Gastroesophageal sphincter (tissue), 3 donors: ENCODE measurements at regions not wholly inside any gene's neighbourhood (a gene's known extent, or its start where the extent isn't known, plus 50 kb on each side); places are given as distances from the start of the nearest gene placed in this dataset.
"Not testable (repeated sequence)": the region's sequence is repeated elsewhere in the genome, so short reads cannot be mapped to it uniquely, and the experiment has no call there.

ENCODE experiments used
- CTCF ChIP-seq, 4 experiments: fragments of 200-600 bp in 2 of 4; fragments of 450-650 bp in 2 of 4; sonication (generic) in 1 of 4; IDR thresholded peaks; one replicate each; pipeline ENCODE4 v1.5.1; 2017 to 2019; ENCODE audit warnings: antibody characterized with exemption in 4 of 4, mild to moderate bottlenecking in 2 of 4, moderate library complexity in 2 of 4
- POLR2A ChIP-seq, 2 donors: fragments of 450-650 bp; IDR thresholded peaks; one replicate each; pipeline ENCODE4 v1.6.1; 2017; ENCODE audit warnings: antibody characterized with exemption in 2 of 2, mild to moderate bottlenecking in 2 of 2, moderate library complexity in 1 of 2
- POLR2AphosphoS5 ChIP-seq: sonication (generic); formaldehyde crosslinking; IDR thresholded peaks from one replicate; pipeline ENCODE4 v1.6.1; 2017; ENCODE audit warnings: antibody characterized with exemption

- not testable (repeated sequence) for TF ChIP-seq CTCF (IDR thresholded peaks at IDR 0.05); POLR2A (IDR thresholded peaks at IDR 0.05); POLR2AphosphoS5
These were observed 411.7 kb upstream of the GRAMD2B start for GRCh38 chr5:126011526-126011925.
